ENCODE measurements at regions not wholly inside any gene's neighbourhood (a gene's known extent, or its start where the extent isn't known, plus 50 kb on each side); places are given as distances from the start of the nearest gene placed in this dataset.

GRCh38 chr5:143569213-143569701 lies 165.8 kb upstream of the NR3C1 start:
- no peak for TF ChIP-seq CTCF (IDR thresholded peaks at IDR 0.05)
- ATAC-seq (ENCODE audit: low FRiP score) (peak; percentile 54), DNase-seq (ENCODE audit: low spot score) (no peak)

- no peak for TF ChIP-seq CTCF (IDR thresholded peaks at IDR 0.05)
- DNase-seq (ENCODE audit: low spot score), result no peak
- no peak for ATAC-seq (ENCODE audit: low FRiP score)
These were observed 164.4 kb upstream of the NR3C1 start for GRCh38 chr5:143567583-143568504.

- ATAC-seq (ENCODE audit: low FRiP score) (no peak), DNase-seq (ENCODE audit: low spot score) (no peak)
- no peak for TF ChIP-seq CTCF (IDR thresholded peaks at IDR 0.05)
These were observed 162.7 kb upstream of the NR3C1 start for GRCh38 chr5:143566139-143566538.

GRCh38 chr5:143564417-143564816 lies 160.9 kb upstream of the NR3C1 start:
- ATAC-seq (ENCODE audit: low FRiP score) (no peak), DNase-seq (ENCODE audit: low spot score) (no peak)
- no peak for TF ChIP-seq CTCF (IDR thresholded peaks at IDR 0.05)

- peak; percentile 40 for ATAC-seq (ENCODE audit: low FRiP score)
- no peak for TF ChIP-seq CTCF (IDR thresholded peaks at IDR 0.05)
- DNase-seq (ENCODE audit: low spot score), result no peak
These were observed 159.4 kb upstream of the NR3C1 start for GRCh38 chr5:143562935-143563334.

- TF ChIP-seq CTCF (IDR thresholded peaks at IDR 0.05), result no peak
- DNase-seq (ENCODE audit: low spot score) (no peak), ATAC-seq (ENCODE audit: low FRiP score) (no peak)
These were observed 157.7 kb upstream of the NR3C1 start for GRCh38 chr5:143561219-143561618.

GRCh38 chr5:143560378-143560777 lies 156.9 kb upstream of the NR3C1 start:
- ATAC-seq (ENCODE audit: low FRiP score) (no peak), DNase-seq (ENCODE audit: low spot score) (no peak)
- no peak for TF ChIP-seq CTCF (IDR thresholded peaks at IDR 0.05)
